ENCODE measurements at regions not wholly inside any gene's neighbourhood (a gene's known extent, or its start where the extent isn't known, plus 50 kb on each side); places are given as distances from the start of the nearest gene placed in this dataset.

GRCh38 chr2:121128741-121129659 lies 156.0 kb downstream of the TFCP2L1 start:
- Mint-ChIP-seq H3K4me1 (ENCODE audit: low read depth, unreplicated experiment) (peaks cover 20% of the 10 kb centered on the region), H3K27ac (ENCODE audit: unreplicated experiment) (no peak overlapping the region), H3K9me3 (ENCODE audit: unreplicated experiment) (no peaks in the 10 kb centered on the region), H3K36me3 (ENCODE audit: unreplicated experiment) (no peaks in the 10 kb centered on the region), H3K27me3 (ENCODE audit: unreplicated experiment) (peaks cover 5% of the 10 kb centered on the region), H3K4me3 (ENCODE audit: unreplicated experiment) (no peak overlapping the region)
- TF ChIP-seq, protein P1, sequence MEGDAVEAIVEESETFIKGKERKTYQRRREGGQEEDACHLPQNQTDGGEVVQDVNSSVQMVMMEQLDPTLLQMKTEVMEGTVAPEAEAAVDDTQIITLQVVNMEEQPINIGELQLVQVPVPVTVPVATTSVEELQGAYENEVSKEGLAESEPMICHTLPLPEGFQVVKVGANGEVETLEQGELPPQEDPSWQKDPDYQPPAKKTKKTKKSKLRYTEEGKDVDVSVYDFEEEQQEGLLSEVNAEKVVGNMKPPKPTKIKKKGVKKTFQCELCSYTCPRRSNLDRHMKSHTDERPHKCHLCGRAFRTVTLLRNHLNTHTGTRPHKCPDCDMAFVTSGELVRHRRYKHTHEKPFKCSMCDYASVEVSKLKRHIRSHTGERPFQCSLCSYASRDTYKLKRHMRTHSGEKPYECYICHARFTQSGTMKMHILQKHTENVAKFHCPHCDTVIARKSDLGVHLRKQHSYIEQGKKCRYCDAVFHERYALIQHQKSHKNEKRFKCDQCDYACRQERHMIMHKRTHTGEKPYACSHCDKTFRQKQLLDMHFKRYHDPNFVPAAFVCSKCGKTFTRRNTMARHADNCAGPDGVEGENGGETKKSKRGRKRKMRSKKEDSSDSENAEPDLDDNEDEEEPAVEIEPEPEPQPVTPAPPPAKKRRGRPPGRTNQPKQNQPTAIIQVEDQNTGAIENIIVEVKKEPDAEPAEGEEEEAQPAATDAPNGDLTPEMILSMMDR (IDR thresholded peaks at IDR 0.05; ENCODE audit: partially characterized antibody, unreplicated experiment): peak; percentile 41
- DNase-seq: peak; percentile 74

DNA sequence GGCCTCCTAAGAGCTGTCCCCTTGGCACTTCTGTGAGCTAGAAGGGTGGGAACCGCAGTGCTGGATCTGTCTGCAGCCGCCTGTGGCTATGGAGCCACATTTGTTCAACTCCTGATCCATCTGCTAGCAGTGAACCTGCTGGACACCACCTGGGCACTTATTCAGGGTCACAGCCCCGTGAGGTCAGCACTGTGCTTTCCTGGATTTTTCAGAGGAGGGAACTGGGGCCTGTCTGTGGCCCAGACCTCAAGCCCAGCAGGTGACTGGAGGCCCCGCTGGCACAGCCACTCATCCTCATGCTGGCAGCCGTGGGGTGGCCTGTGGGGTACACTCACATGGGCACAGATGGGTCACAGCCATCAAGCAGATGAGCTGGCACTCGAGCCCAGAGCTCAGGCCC lies 155.3 kb downstream of the TFCP2L1 start:
- DNase-seq: no peak
- Mint-ChIP-seq H3K4me1 (ENCODE audit: low read depth, unreplicated experiment) (peaks cover 20% of the 10 kb centered on the region), H3K36me3 (ENCODE audit: unreplicated experiment) (no peaks in the 10 kb centered on the region), H3K9me3 (ENCODE audit: unreplicated experiment) (peaks cover 3% of the 10 kb centered on the region), H3K27me3 (ENCODE audit: unreplicated experiment) (peaks cover 8% of the 10 kb centered on the region), H3K27ac (ENCODE audit: unreplicated experiment) (no peak overlapping the region), H3K4me3 (ENCODE audit: unreplicated experiment) (no peak overlapping the region)
- TF ChIP-seq, protein P1 (IDR thresholded peaks at IDR 0.05; ENCODE audit: partially characterized antibody, unreplicated experiment): no peak

- no peak for DNase-seq
- Mint-ChIP-seq H3K27me3 (ENCODE audit: unreplicated experiment) (peaks cover 8% of the 10 kb centered on the region), H3K4me3 (ENCODE audit: unreplicated experiment) (no peak overlapping the region), H3K36me3 (ENCODE audit: unreplicated experiment) (no peaks in the 10 kb centered on the region), H3K4me1 (ENCODE audit: low read depth, unreplicated experiment) (peaks cover 20% of the 10 kb centered on the region), H3K9me3 (ENCODE audit: unreplicated experiment) (peaks cover 3% of the 10 kb centered on the region), H3K27ac (ENCODE audit: unreplicated experiment) (no peak overlapping the region)
- TF ChIP-seq, protein P1 (IDR thresholded peaks at IDR 0.05; ENCODE audit: partially characterized antibody, unreplicated experiment): no peak
Observed at GRCh38 chr2:121130301-121130850, 154.6 kb downstream of the TFCP2L1 start.

- Mint-ChIP-seq H3K4me1 (ENCODE audit: low read depth, unreplicated experiment) (peaks cover 20% of the 10 kb centered on the region), H3K4me3 (ENCODE audit: unreplicated experiment) (no peak overlapping the region), H3K27me3 (ENCODE audit: unreplicated experiment) (peaks cover 8% of the 10 kb centered on the region), H3K9me3 (ENCODE audit: unreplicated experiment) (peaks cover 3% of the 10 kb centered on the region), H3K27ac (ENCODE audit: unreplicated experiment) (no peak overlapping the region), H3K36me3 (ENCODE audit: unreplicated experiment) (no peaks in the 10 kb centered on the region)
- TF ChIP-seq, protein P1 (IDR thresholded peaks at IDR 0.05; ENCODE audit: partially characterized antibody, unreplicated experiment): no peak
- no peak for DNase-seq
Observed at GRCh38 chr2:121131375-121131774, 153.6 kb downstream of the TFCP2L1 start.
